HS-27A (cell line): ENCODE measurements at regions not wholly inside any gene's neighbourhood (a gene's known extent, or its start where the extent isn't known, plus 50 kb on each side); places are given as distances from the start of the nearest gene placed in this dataset.

Experiments
- DNase-seq: peaks from one replicate; pipeline ENCODE4 v3.0.0-alpha.2; 2012; ENCODE audit warnings: low read depth, missing footprints

GRCh38 chr2:236922061-236922460 is 163.6 kb upstream of the COPS8 start:
- no peak for DNase-seq

- DNase-seq: no peak
These were observed 157.2 kb upstream of the COPS8 start for GRCh38 chr2:236928380-236929037.

- DNase-seq: no peak
These were observed 152.8 kb upstream of the COPS8 start for GRCh38 chr2:236932831-236933361.

GRCh38 chr2:236934166-236934565 is 151.5 kb upstream of the COPS8 start:
- no peak for DNase-seq

- DNase-seq: no peak
These were observed 151.0 kb upstream of the COPS8 start for GRCh38 chr2:236934656-236935055.

GRCh38 chr2:236935083-236935482 is 150.6 kb upstream of the COPS8 start:
- no peak for DNase-seq

- DNase-seq: no peak
These were observed 149.9 kb upstream of the COPS8 start for GRCh38 chr2:236935631-236936445.

GRCh38 chr2:236936446-236936940 is 149.2 kb upstream of the COPS8 start:
- DNase-seq: no peak

GRCh38 chr2:236938126-236938525 is 147.6 kb upstream of the COPS8 start:
- no peak for DNase-seq

- no peak for DNase-seq
These were observed 146.4 kb upstream of the COPS8 start for GRCh38 chr2:236939271-236939670.

- no peak for DNase-seq
These were observed 145.9 kb upstream of the COPS8 start for GRCh38 chr2:236939721-236940231.

GRCh38 chr2:236940497-236940896 is 145.2 kb upstream of the COPS8 start:
- no peak for DNase-seq

- no peak for DNase-seq
These were observed 144.7 kb upstream of the COPS8 start for GRCh38 chr2:236940916-236941520.

- DNase-seq: no peak
These were observed 144.1 kb upstream of the COPS8 start for GRCh38 chr2:236941551-236941950.

GRCh38 chr2:236942554-236942953 is 143.1 kb upstream of the COPS8 start:
- no peak for DNase-seq

- DNase-seq: no peak
These were observed 142.6 kb upstream of the COPS8 start for GRCh38 chr2:236943068-236943467.

- no peak for DNase-seq
These were observed 141.7 kb upstream of the COPS8 start for GRCh38 chr2:236943841-236944513.

GRCh38 chr2:236944561-236944960 is 141.1 kb upstream of the COPS8 start:
- no peak for DNase-seq

- no peak for DNase-seq
These were observed 140.2 kb upstream of the COPS8 start for GRCh38 chr2:236945431-236946016.

- DNase-seq: no peak
These were observed 138.8 kb upstream of the COPS8 start for GRCh38 chr2:236946871-236947270.

- no peak for DNase-seq
These were observed 138.4 kb upstream of the COPS8 start for GRCh38 chr2:236947294-236947693.

GRCh38 chr2:236947896-236948295 is 137.8 kb upstream of the COPS8 start:
- no peak for DNase-seq
